ENCODE measurements at regions not wholly inside any gene's neighbourhood (a gene's known extent, or its start where the extent isn't known, plus 50 kb on each side); places are given as distances from the start of the nearest gene placed in this dataset.

DNA sequence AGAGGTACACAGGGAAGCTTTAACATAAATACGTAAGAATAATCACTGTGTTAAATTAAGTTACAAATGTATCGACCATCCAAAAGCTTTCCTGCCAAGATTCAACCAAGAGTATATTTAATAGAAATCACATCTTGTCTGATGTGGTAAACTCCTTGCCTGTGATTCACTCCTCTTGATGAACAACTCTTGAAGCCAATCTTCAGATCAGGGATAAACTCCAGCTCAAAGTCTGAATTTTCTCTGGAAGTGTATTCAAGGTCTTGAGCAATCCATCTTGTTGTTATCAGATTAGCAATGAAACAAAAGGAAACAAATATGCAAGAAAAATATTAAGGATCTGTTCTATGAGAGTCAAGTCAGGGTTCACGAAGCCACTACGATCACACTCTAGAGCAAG is 170.0 kb upstream of the ADAMTS16 start:
- TF ChIP-seq, protein P1, sequence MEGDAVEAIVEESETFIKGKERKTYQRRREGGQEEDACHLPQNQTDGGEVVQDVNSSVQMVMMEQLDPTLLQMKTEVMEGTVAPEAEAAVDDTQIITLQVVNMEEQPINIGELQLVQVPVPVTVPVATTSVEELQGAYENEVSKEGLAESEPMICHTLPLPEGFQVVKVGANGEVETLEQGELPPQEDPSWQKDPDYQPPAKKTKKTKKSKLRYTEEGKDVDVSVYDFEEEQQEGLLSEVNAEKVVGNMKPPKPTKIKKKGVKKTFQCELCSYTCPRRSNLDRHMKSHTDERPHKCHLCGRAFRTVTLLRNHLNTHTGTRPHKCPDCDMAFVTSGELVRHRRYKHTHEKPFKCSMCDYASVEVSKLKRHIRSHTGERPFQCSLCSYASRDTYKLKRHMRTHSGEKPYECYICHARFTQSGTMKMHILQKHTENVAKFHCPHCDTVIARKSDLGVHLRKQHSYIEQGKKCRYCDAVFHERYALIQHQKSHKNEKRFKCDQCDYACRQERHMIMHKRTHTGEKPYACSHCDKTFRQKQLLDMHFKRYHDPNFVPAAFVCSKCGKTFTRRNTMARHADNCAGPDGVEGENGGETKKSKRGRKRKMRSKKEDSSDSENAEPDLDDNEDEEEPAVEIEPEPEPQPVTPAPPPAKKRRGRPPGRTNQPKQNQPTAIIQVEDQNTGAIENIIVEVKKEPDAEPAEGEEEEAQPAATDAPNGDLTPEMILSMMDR (IDR thresholded peaks at IDR 0.05) = no peak

DNA sequence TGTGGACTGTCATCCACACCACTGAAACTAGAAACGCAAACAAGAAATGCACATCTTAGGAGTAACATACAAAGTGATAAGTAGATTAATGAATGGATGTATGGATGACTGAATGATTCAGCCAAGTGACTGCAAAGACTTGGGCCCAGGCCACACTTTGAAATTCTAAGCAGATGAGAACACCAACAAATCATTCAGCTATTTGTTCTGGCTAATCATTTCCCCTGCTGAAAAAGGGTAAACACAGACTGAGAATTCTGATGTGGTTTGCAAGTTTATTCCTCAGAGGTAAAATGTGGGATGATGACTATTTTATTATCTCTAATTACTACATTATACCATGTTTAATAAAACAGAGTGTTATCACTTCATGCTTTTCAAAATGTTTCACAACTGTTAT is 163.2 kb upstream of the ADAMTS16 start:
- TF ChIP-seq, protein P1 (IDR thresholded peaks at IDR 0.05) = no peak

DNA sequence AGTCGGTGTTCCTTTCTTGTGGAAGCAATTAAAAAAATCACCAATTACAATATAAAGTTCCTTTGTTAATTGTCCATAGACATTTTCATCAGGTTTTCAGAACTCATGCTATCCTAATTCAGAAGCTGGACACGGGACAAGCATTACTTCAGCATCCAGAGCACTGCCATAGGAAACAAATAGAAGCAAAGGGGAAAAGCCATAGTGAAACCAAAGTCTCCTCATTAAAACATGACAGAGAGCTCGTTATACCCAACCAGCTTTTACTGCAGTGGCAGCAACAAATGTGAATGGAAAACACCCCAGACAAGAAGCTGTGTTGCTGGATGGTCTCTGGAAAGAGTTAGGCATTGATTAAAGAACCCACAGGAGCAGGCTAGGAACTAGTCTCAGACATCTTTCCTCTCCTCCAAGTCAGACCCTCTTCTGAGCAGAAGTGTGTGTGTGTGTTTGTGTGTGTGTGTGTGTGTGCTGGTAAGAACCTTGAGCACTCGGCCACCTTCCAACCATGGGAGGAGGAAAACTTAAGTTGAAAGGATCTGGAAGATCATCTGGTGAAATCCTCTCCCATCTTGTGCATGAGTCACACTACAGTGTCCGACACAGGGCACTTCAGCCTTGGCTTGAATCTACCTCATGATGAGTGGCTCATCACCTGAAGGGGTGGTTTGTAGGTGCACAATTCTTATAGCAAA is 162.6 kb upstream of the ADAMTS16 start:
- TF ChIP-seq, protein P1 (IDR thresholded peaks at IDR 0.05) = no peak

DNA sequence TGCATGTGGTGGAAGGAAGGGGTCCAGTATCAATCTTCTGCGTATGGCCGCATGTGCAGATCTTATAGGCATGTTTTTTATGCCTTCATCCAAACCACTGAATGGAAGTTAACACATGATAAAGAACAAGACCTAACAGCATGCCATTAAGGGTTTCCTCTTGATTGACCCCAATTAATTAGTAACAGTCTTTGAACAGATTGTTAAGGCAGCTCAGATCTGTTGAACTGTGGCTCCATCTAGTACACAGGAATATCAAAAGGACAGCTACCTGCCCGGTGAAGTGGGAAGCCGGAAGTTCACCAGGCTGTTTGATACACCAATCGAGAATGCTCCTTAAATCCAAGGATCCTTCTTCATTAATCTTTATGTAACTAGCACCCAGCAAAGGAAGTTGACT is 159.9 kb upstream of the ADAMTS16 start:
- TF ChIP-seq, protein P1 (IDR thresholded peaks at IDR 0.05) = no peak

DNA sequence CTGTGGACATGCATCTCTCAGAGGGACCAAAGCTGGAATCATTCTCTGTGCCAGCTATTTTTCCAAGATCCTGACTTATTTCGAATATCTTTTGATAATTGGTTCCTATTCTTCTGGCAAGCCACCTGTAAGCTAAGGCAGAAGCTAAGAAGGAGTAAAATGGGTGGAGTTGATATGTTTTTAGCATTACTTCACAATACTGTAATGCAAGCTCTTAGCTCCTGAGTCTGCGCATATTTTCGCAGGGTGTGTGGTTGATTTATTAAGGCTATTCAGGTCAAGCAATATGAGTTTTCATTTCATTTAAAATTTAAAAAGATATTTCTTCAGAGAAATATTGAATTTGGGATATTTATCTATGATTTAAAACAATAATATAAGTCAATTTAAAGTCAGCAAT is 158.5 kb upstream of the ADAMTS16 start:
- TF ChIP-seq, protein P1 (IDR thresholded peaks at IDR 0.05) = no peak

DNA sequence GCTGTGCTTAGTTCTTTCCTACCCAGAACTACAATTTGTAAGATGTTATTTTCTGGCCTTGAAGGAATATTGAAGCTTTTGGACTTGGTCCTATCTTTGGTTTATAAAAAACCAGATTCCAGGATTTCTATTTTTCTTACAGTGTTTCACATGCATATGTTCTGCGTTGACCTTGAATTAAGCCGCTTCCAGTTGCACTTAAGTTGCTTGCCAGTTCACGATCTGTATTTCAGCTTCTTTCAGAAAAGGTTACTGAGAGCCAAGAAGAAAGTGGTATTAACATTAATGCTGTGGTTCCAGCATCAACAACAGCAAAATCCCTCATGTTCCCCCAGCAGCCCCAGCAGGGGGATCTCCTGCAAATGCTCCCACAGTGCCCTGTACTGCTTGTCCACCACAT is 156.4 kb upstream of the ADAMTS16 start:
- TF ChIP-seq, protein P1 (IDR thresholded peaks at IDR 0.05) = no peak

DNA sequence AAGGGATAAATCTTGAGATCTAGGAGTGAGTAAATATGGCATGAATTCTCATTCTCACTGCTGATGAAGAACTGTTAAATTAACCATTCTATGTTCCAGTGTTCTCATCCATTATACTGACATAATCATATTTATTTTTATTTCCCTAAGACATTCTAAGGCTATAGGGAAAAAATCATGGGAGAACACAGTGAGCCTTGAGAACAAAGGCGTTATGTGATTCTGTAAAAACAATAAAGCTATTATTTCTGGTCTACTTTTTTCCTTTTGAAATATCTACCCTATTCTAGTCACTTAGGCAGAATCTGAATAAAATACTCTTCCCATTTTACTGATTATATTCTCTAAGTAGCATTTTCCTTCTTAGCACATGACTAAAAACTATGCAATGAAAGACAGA is 155.7 kb upstream of the ADAMTS16 start:
- TF ChIP-seq, protein P1 (IDR thresholded peaks at IDR 0.05) = no peak

DNA sequence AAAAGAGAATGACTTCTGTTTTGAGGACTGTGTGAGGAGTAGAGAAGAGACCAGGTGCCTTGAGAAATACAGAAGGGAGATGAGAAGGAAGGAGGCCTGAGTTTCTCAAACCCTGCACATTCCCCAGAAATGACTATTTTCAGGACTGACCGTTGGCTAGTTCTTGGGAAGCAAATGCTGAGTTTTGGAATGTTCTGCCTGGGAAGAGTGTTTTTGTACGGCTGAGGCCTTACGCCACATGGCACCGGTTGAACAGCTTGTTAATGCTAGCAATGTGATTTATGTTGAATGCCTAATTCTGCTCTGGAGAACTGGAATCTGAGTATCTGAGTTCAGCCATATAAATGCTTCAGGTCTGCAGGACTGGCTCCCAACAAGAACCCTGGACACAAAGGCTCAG is 152.7 kb upstream of the ADAMTS16 start:
- TF ChIP-seq, protein P1 (IDR thresholded peaks at IDR 0.05) = no peak

All from LNCAP (cell line).